Kidney (tissue), 13 donors: ENCODE measurements at regions not wholly inside any gene's neighbourhood (a gene's known extent, or its start where the extent isn't known, plus 50 kb on each side); places are given as distances from the start of the nearest gene placed in this dataset.

ENCODE experiments used
- DNase-seq, 5 donors: peaks; one replicate each; pipeline ENCODE4 v3.0.0-alpha.2; 2013 to 2020
- FAIRE-seq: peaks from 2 replicates; lab custom pipeline; 2012; peaks lifted over from hg19 to GRCh38; lab: Jason Lieb, UNC
- H3K27ac ChIP-seq, 2 donors: one replicate each; pipeline ENCODE4 v1.7.0; 2013; ENCODE audit warnings: low read depth in 2 of 2, low read length in 2 of 2, inconsistent platforms in 1 of 2
- H3K27me3 ChIP-seq: one replicate; pipeline ENCODE4 v1.7.1; 2013; ENCODE audit warnings: low read length, inconsistent platforms; ENCODE audit not compliant: control insufficient read depth, insufficient read depth
- H3K36me3 ChIP-seq, 3 donors: one replicate each; pipeline versions ENCODE4 v1.7.0 to v1.7.1; 2013; ENCODE audit warnings: low read length in 3 of 3, control low read depth in 1 of 3, inconsistent platforms in 1 of 3; ENCODE audit not compliant: insufficient read depth in 3 of 3, control insufficient read depth in 2 of 3
- H3K4me1 ChIP-seq, 3 donors: one replicate each; pipeline versions ENCODE4 v1.7.0 to v1.7.1; 2013; ENCODE audit warnings: low read length in 3 of 3, inconsistent platforms in 1 of 3, low read depth in 1 of 3; ENCODE audit not compliant: control insufficient read depth in 2 of 3, insufficient read depth in 2 of 3
- H3K4me3 ChIP-seq, 3 donors: one replicate each; pipeline versions ENCODE4 v1.7.0 to v1.8.1; 2013; ENCODE audit warnings: low read length in 3 of 3, control low read depth in 1 of 3, inconsistent platforms in 1 of 3
- H3K9ac ChIP-seq, 3 donors: one replicate each; pipeline versions ENCODE4 v1.7.0 to v1.7.1; 2013; ENCODE audit warnings: low read length in 3 of 3, control low read depth in 1 of 3, inconsistent platforms in 1 of 3
- H3K9me3 ChIP-seq, 3 donors: one replicate each; pipeline versions ENCODE4 v1.7.0 to v1.7.1; 2013; ENCODE audit warnings: low read length in 3 of 3, control low read depth in 1 of 3, inconsistent platforms in 1 of 3; ENCODE audit not compliant: control insufficient read depth in 2 of 3, insufficient read depth in 1 of 3
- intact Hi-C: fragments of 100-400 bp; cut with DNase I; formaldehyde crosslinking; loops from one replicate; pipeline ENCODE4 v1.11.1; 2022
- TF ChIP-seq, protein P1 (sequence below): IDR thresholded peaks from 3 replicates; pipeline ENCODE4 v1.5.1; 2012; ENCODE audit warnings: mild to moderate bottlenecking, moderate library complexity, borderline replicate concordance; ENCODE audit not compliant: insufficient read depth; ENCODE audit errors: extremely low read depth
- donor health status: control.
- donor health status: control.
- donor health status: control.
- donor health status: control.
- donor health status: control.
- donor health status: DM: yes; HTN: yes; CAD: no.
- donor health status: Normal renal cell carcinoma (clear cell type).

DNA sequence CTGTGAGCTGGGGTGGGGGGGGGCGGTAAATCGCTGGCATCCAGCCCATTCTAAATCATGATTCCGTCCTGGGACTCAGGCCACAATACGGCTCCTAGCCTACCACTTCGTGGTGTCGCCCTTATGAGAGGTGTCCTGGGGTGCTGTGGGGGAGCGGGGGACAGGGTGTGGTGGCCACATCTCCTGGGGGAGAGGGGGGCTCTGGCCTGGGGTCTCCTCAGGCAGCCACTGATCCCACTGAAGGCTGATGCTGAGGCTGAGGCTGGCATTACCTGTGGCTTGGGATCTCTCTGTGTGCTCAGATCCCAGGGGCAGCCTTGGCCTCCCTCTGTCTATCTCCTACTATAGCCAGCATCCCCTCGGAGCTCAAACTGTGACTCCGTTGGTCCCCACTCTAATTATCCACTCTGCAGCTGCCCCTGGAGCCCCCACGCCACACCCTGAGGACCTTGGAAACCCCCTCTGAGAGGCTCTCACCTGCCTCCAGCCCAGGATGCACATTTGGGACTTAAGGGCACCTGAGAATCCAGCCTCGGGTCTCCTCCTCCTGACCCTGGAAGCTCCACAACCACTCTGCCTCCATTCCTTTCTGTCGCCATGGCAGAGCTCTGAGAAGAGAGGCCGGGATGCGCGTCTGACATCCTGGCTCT lies 249.3 kb upstream of the TCERG1L start:
- no peaks in the 10 kb centered on the region for H3K27me3 ChIP-seq
- FAIRE-seq, result no peak

DNA sequence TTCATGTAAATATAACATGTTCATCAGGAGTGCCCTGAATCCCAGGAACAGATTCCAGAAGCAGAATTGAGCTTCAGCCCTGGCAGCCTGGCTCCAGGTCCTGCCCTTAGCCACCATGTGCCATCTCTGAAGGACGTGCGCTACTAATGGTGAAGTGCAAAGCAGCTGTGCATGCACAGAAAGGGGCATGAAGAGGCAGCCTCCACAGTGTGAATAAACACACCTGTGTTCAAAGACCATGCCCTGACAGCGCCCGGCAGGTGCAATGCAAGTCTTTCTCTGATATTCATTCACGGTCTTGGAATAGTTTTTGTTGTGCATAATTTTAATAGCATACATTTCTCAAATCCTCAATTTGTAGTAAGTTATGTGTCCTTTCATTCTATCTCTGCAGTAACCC lies 250.4 kb upstream of the TCERG1L start:
- no peaks in the 10 kb centered on the region for H3K27me3 ChIP-seq
- DNase-seq (no peak), FAIRE-seq (no peak)
- no peak overlapping the region for H3K9ac ChIP-seq
- intact Hi-C loops, result no loop called here
- no peaks in the 10 kb centered on the region for H3K36me3 ChIP-seq
- no peak overlapping the region for H3K27ac ChIP-seq
- no peak overlapping the region for H3K4me3 ChIP-seq
- H3K4me1 ChIP-seq, result no peaks in the 10 kb centered on the region
- H3K9me3 ChIP-seq, result peaks cover 0 to 7% (median 3%) of the 10 kb centered on the region in 3 donors
- TF ChIP-seq, protein P1, sequence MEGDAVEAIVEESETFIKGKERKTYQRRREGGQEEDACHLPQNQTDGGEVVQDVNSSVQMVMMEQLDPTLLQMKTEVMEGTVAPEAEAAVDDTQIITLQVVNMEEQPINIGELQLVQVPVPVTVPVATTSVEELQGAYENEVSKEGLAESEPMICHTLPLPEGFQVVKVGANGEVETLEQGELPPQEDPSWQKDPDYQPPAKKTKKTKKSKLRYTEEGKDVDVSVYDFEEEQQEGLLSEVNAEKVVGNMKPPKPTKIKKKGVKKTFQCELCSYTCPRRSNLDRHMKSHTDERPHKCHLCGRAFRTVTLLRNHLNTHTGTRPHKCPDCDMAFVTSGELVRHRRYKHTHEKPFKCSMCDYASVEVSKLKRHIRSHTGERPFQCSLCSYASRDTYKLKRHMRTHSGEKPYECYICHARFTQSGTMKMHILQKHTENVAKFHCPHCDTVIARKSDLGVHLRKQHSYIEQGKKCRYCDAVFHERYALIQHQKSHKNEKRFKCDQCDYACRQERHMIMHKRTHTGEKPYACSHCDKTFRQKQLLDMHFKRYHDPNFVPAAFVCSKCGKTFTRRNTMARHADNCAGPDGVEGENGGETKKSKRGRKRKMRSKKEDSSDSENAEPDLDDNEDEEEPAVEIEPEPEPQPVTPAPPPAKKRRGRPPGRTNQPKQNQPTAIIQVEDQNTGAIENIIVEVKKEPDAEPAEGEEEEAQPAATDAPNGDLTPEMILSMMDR, result no peak

More for the DNA sequence above, 249.3 kb upstream of the TCERG1L start:
- Histone ChIP-seq H3K4me1 (no peaks in the 10 kb centered on the region), H3K27ac (no peak overlapping the region), H3K36me3 (no peaks in the 10 kb centered on the region), H3K4me3 (no peak overlapping the region), H3K9ac (no peak overlapping the region), H3K9me3 (peaks cover 0 to 7% (median 3%) of the 10 kb centered on the region in 3 donors)
- intact Hi-C loops, result no loop called here
- TF ChIP-seq, protein P1, result no peak
- DNase-seq, result no peak

DNA sequence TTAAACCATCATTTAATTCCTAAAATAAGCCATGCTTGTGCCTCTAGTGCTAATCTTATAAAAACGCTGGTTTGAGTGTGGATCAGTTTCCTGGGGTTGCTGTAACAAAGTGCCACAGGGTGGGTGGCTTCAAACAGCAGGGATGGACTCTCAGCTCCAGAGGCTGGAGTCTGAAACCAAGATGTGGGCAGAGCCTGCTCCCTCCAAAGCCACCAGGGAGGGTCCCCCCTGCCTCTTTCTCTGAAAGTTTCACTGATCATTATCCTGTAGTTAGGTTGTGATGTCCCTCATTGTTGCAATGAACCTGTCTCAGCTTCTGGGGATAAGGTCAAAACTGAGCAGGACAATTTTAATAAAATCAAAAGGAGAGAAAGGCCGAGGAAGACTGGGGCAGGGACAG lies 251.9 kb upstream of the TCERG1L start:
- FAIRE-seq (no peak), DNase-seq (peak in 1 of 5 donors; percentile 7)
- no peak overlapping the region for H3K27ac ChIP-seq
- no peaks in the 10 kb centered on the region for H3K4me1 ChIP-seq
- H3K36me3 ChIP-seq, result no peaks in the 10 kb centered on the region
- H3K9me3 ChIP-seq, result peaks cover 0 to 7% (median 3%) of the 10 kb centered on the region in 3 donors
- TF ChIP-seq, protein P1, result no peak
- no peaks in the 10 kb centered on the region for H3K27me3 ChIP-seq
- no peak overlapping the region for H3K4me3 ChIP-seq
- no peak overlapping the region for H3K9ac ChIP-seq
- intact Hi-C loops, result no loop called here
